IMR-90 (cell line): ENCODE measurements at regions not wholly inside any gene's neighbourhood (a gene's known extent, or its start where the extent isn't known, plus 50 kb on each side); places are given as distances from the start of the nearest gene placed in this dataset.

ENCODE experiments used
- ATAC-seq: fragments of 200-7000 bp; cut with Tn5 transposase; 2 replicates; pipeline ENCODE4 v1.9.1; 2020; ENCODE audit warnings: low read depth, mild to moderate bottlenecking, moderate library complexity
- BruUV-seq: library from RNA; stranded (reverse); fragments of 400-500 nt; replicated peaks from 2 replicates; lab custom pipeline; 2021; lab: Mats Ljungman, UMichigan
- CTCF ChIA-PET: fragments of 300-600 bp; formaldehyde crosslinking; extraction: SDS; loops from one replicate; lab custom pipeline; 2021; ENCODE audit warnings: antibody characterized with exemption; lab: Yijun Ruan, JAX
- POLR2A ChIA-PET: fragments of 300-600 bp; sonication (Branson Sonifier 250); formaldehyde crosslinking; loops from one replicate; lab custom pipeline; 2022; ENCODE audit warnings: antibody characterized with exemption; ENCODE audit not compliant: unreplicated experiment; lab: Charles Lee
- DNase-seq: peaks from one replicate; pipeline ENCODE4 v3.0.0; 2013
- H2AFZ ChIP-seq: replicated peaks from 2 replicates; pipeline ENCODE3; 2013; ENCODE audit warnings: low read length, mild to moderate bottlenecking; ENCODE audit not compliant: poor library complexity
- H2AK5ac ChIP-seq: 2 replicates; pipeline ENCODE4 v1.6.1; 2013; ENCODE audit warnings: low read depth, low read length, inconsistent platforms
- H2AK9ac ChIP-seq: replicated peaks from 2 replicates; pipeline ENCODE3; 2013; ENCODE audit warnings: mild to moderate bottlenecking, low read depth, low read length, moderate library complexity; ENCODE audit not compliant: poor library complexity
- H2BK120ac ChIP-seq: 2 replicates; pipeline ENCODE4 v1.6.1; 2013; ENCODE audit warnings: low read depth, low read length, inconsistent platforms
- H2BK15ac ChIP-seq: 3 replicates; pipeline ENCODE4 v1.6.1; 2013; ENCODE audit warnings: low read depth, low read length, inconsistent platforms
- H2BK20ac ChIP-seq: 2 replicates; pipeline ENCODE4 v1.6.1; 2013; ENCODE audit warnings: low read depth, mild to moderate bottlenecking, inconsistent platforms, low read length, moderate library complexity
- H2BK5ac ChIP-seq: 2 replicates; pipeline ENCODE4 v1.6.1; 2013; ENCODE audit warnings: mild to moderate bottlenecking, low read depth, low read length, inconsistent platforms; ENCODE audit not compliant: poor library complexity, severe bottlenecking
- H3K14ac ChIP-seq: replicated peaks from 2 replicates; pipeline ENCODE4 v1.6.1; 2013; ENCODE audit warnings: low read depth, low read length, inconsistent platforms
- H3K18ac ChIP-seq: 2 replicates; pipeline ENCODE4 v1.6.1; 2013; ENCODE audit warnings: low read depth, low read length, control low read depth
- H3K23ac ChIP-seq: 2 replicates; pipeline ENCODE4 v1.6.1; 2013; ENCODE audit warnings: low read depth, low read length, inconsistent platforms
- H3K27ac ChIP-seq: 2 replicates; pipeline ENCODE4 v1.5.1; 2013; ENCODE audit warnings: mild to moderate bottlenecking, control low read depth, low read length; ENCODE audit not compliant: insufficient read depth
- H3K27me3 ChIP-seq: 2 replicates; pipeline ENCODE4 v1.6.1; 2013; ENCODE audit warnings: low read length; ENCODE audit not compliant: control insufficient read depth, insufficient read depth
- H3K36me3 ChIP-seq: 2 replicates; pipeline ENCODE4 v1.6.1; 2013; ENCODE audit warnings: low read length, mixed read lengths; ENCODE audit not compliant: control insufficient read depth, insufficient read depth
- H3K4ac ChIP-seq: 2 replicates; pipeline ENCODE4 v1.6.1; 2013; ENCODE audit warnings: low read depth, low read length, inconsistent platforms
- H3K4me1 ChIP-seq: 2 replicates; pipeline ENCODE4 v1.6.1; 2013; ENCODE audit warnings: low read length, mixed read lengths; ENCODE audit not compliant: control insufficient read depth, insufficient read depth
- H3K4me2 ChIP-seq: 2 replicates; pipeline ENCODE4 v1.6.1; 2013; ENCODE audit warnings: low read depth, mild to moderate bottlenecking, control low read depth, low read length, moderate library complexity
- H3K4me3 ChIP-seq: 2 replicates; pipeline ENCODE4 v1.5.1; 2013; ENCODE audit warnings: low read depth, mild to moderate bottlenecking, control low read depth, low read length, moderate library complexity; ENCODE audit not compliant: insufficient read depth
- H3K56ac ChIP-seq: 2 replicates; pipeline ENCODE4 v1.6.1; 2013; ENCODE audit warnings: low read length, inconsistent platforms; ENCODE audit not compliant: insufficient read depth; ENCODE audit errors: extremely low read depth
- H3K79me1 ChIP-seq, 2 experiments: 2 replicates each; pipeline ENCODE4 v1.6.1; 2013; ENCODE audit warnings: low read length in 2 of 2, inconsistent platforms in 1 of 2, low read depth in 1 of 2
- H3K9ac ChIP-seq: 2 replicates; pipeline ENCODE4 v1.6.1; 2013; ENCODE audit warnings: low read depth, low read length, control low read depth
- H3K9me1 ChIP-seq: 2 replicates; pipeline ENCODE4 v1.6.1; 2013; ENCODE audit warnings: low read length, inconsistent platforms; ENCODE audit not compliant: insufficient read depth
- H3K9me3 ChIP-seq: 2 replicates; pipeline ENCODE4 v1.6.1; 2013; ENCODE audit warnings: low read length; ENCODE audit not compliant: control insufficient read depth, insufficient read depth
- H4K20me1 ChIP-seq: 2 replicates; pipeline ENCODE4 v1.6.1; 2013; ENCODE audit warnings: low read length, inconsistent platforms; ENCODE audit not compliant: insufficient read depth
- H4K5ac ChIP-seq: 2 replicates; pipeline ENCODE4 v1.6.1; 2013; ENCODE audit warnings: mild to moderate bottlenecking, low read depth, low read length, control low read depth
- H4K8ac ChIP-seq, 2 experiments: 2 replicates each; pipeline ENCODE4 v1.6.1; 2013; ENCODE audit warnings: low read depth in 2 of 2, low read length in 2 of 2, control low read depth in 1 of 2, inconsistent platforms in 1 of 2
- H4K91ac ChIP-seq: 2 replicates; pipeline ENCODE4 v1.6.1; 2013; ENCODE audit warnings: low read depth, low read length, inconsistent platforms; ENCODE audit not compliant: insufficient read depth
- BHLHE40 ChIP-seq: fragments of 150-350 bp; IDR thresholded peaks from 2 replicates; pipeline ENCODE4 v1.6.1; 2016; ENCODE audit warnings: mild to moderate bottlenecking, low read depth, low read length
- MAFK ChIP-seq: IDR thresholded peaks from 2 replicates; pipeline ENCODE4 v1.6.1; 2012; ENCODE audit warnings: low read depth, low read length, improper control_type of control experiment
- MXI1 ChIP-seq: IDR thresholded peaks from 2 replicates; pipeline ENCODE4 v1.6.1; 2012; ENCODE audit warnings: low read depth, mild to moderate bottlenecking, low read length, moderate library complexity, borderline replicate concordance
- WGBS, 2 experiments: methylation state at CpG; one replicate each; pipeline versions ENCODE4 v1.1.5 to v1.1.7; 2013; ENCODE audit warnings: missing lambda C conversion rate in 2 of 2; ENCODE audit not compliant: insufficient read length in 1 of 2; ENCODE audit errors: extremely low coverage in 2 of 2; 5-methylcytosine and 5-hydroxymethylcytosine counted together
- dilution Hi-C: fragments of 300-500 bp; cut with HindIII; formaldehyde crosslinking; loops from one replicate; pipeline ENCODE4 v1.14.3; 2018; ENCODE audit warnings: low sequenced_read_pairs; ENCODE audit not compliant: unreplicated experiment
- in situ Hi-C: fragments of 300-500 bp; cut with MboI; formaldehyde crosslinking; loops from 3 replicates; pipeline ENCODE4 v1.14.3; 2019; ENCODE audit warnings: low sequenced_read_pairs, inconsistent platforms, mixed read lengths
- intact Hi-C: fragments of 100-400 bp; cut with micrococcal nuclease; formaldehyde crosslinking; loops from 2 replicates; pipeline ENCODE4 v1.10.0; 2022

DNA sequence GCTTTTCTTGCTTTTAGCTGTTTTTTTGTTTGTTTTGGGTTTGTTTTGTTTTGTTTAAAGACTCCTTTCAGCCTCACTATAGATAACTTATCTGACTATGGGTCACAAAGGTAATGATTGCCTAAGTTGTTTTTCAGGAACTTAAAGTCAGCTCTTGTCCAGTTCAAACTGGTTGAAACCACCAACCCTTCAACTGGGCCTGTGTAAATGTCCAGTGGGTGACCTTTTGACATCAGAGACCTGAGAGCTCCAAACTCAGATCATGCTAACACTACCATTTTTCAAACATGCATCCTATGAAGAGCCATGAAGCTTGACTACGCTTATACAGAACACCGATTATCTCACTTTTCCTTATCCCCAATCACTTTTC is 144.6 kb upstream of the RMP24 start:
- Histone ChIP-seq H4K5ac (no peak overlapping the region), H2BK15ac (no peak overlapping the region), H3K9me3 (peaks cover 4% of the 10 kb centered on the region; the same call in 1 of the 2 replicates), H3K14ac (no peak overlapping the region), H4K20me1 (no peaks in the 10 kb centered on the region), H2AK9ac (no peak overlapping the region), H4K91ac (no peak overlapping the region), H2BK120ac (no peak overlapping the region), H3K9ac (no peak overlapping the region), H3K4ac (no peak overlapping the region), H3K4me1 (no peaks in the 10 kb centered on the region), H3K79me1 (no peaks in the 10 kb centered on the region), H2BK5ac (no peak overlapping the region), H3K23ac (no peak overlapping the region), H3K4me3 (no peak overlapping the region), H3K27ac (no peak overlapping the region), H4K8ac (no peak overlapping the region), H2AFZ (no peak overlapping the region), H2AK5ac (no peak overlapping the region), H3K36me3 (no peaks in the 10 kb centered on the region), H3K56ac (no peak overlapping the region), H3K27me3 (no peaks in the 10 kb centered on the region), H2BK20ac (no peak overlapping the region), H3K4me2 (no peak overlapping the region), H3K9me1 (no peaks in the 10 kb centered on the region), H3K18ac (no peak overlapping the region)
- ATAC-seq (no peak), DNase-seq (no peak)
- dilution Hi-C loops (no loop called here), in situ Hi-C loops (no loop called here), intact Hi-C loops (no loop called here)
- no TSS peak for BruUV-seq
- TF ChIP-seq MXI1 = no peak
- no peak for TF ChIP-seq BHLHE40
- TF ChIP-seq MAFK = no peak
- CTCF ChIA-PET = no interaction called here
- no CpG with 5 or more reads among the region's 2 CpGs for WGBS, 2 experiments
- POLR2A ChIA-PET = no interaction called here
